GM19468 (cell line): ENCODE measurements at regions not wholly inside any gene's neighbourhood (a gene's known extent, or its start where the extent isn't known, plus 50 kb on each side); places are given as distances from the start of the nearest gene placed in this dataset.
"Not testable (repeated sequence)": the region's sequence is repeated elsewhere in the genome, so short reads cannot be mapped to it uniquely, and the experiment has no call there.

Experiments used
- ATAC-seq: cut with Tn5 transposase; IDR thresholded peaks from one replicate; pipeline ENCODE4 v1.9.1; 2021; ENCODE audit warnings: mild to moderate bottlenecking, moderate library complexity, moderate number of reproducible peaks; ENCODE audit not compliant: unreplicated experiment; ENCODE audit errors: extremely low read depth

- not testable (repeated sequence) for ATAC-seq
Measured at GRCh38 chr6:57708061-57708460, 390.6 kb downstream of the PRIM2 start.

GRCh38 chr6:57722546-57722945 lies 405.1 kb downstream of the PRIM2 start:
- not testable (repeated sequence) for ATAC-seq

GRCh38 chr6:57723815-57724401 lies 406.5 kb downstream of the PRIM2 start:
- not testable (repeated sequence) for ATAC-seq

- not testable (repeated sequence) for ATAC-seq
Measured at GRCh38 chr6:57729407-57729806, 412.0 kb downstream of the PRIM2 start.

- not testable (repeated sequence) for ATAC-seq
Measured at GRCh38 chr6:57730726-57731125, 413.3 kb downstream of the PRIM2 start.

- ATAC-seq: not testable (repeated sequence)
Measured at GRCh38 chr6:57747716-57748115, 430.3 kb downstream of the PRIM2 start.

GRCh38 chr6:57759850-57760249 lies 442.4 kb downstream of the PRIM2 start:
- ATAC-seq: not testable (repeated sequence)

- not testable (repeated sequence) for ATAC-seq
Measured at GRCh38 chr6:57792720-57793397, 475.4 kb downstream of the PRIM2 start.

GRCh38 chr6:57793398-57793762 lies 475.9 kb downstream of the PRIM2 start:
- not testable (repeated sequence) for ATAC-seq

GRCh38 chr6:57799703-57800479 lies 482.5 kb downstream of the PRIM2 start:
- not testable (repeated sequence) for ATAC-seq

- not testable (repeated sequence) for ATAC-seq
Measured at GRCh38 chr6:57808581-57808980, 491.2 kb downstream of the PRIM2 start.

- not testable (repeated sequence) for ATAC-seq
Measured at GRCh38 chr6:57809454-57809853, 492.0 kb downstream of the PRIM2 start.

GRCh38 chr6:57813271-57814075 lies 496.0 kb downstream of the PRIM2 start:
- not testable (repeated sequence) for ATAC-seq

GRCh38 chr6:57815826-57816225 lies 498.4 kb downstream of the PRIM2 start:
- not testable (repeated sequence) for ATAC-seq

GRCh38 chr6:57821325-57821724 lies 503.9 kb downstream of the PRIM2 start:
- not testable (repeated sequence) for ATAC-seq

- ATAC-seq: not testable (repeated sequence)
Measured at GRCh38 chr6:57822448-57822847, 505.0 kb downstream of the PRIM2 start.

GRCh38 chr6:57822896-57823358 lies 505.5 kb downstream of the PRIM2 start:
- ATAC-seq: no peak

- not testable (repeated sequence) for ATAC-seq
Measured at GRCh38 chr6:57837622-57838209, 520.3 kb downstream of the PRIM2 start.

- not testable (repeated sequence) for ATAC-seq
Measured at GRCh38 chr6:57841551-57841950, 524.1 kb downstream of the PRIM2 start.
